WTC11 (cell line): ENCODE measurements at regions not wholly inside any gene's neighbourhood (a gene's known extent, or its start where the extent isn't known, plus 50 kb on each side); places are given as distances from the start of the nearest gene placed in this dataset.

Source experiments
- ATAC-seq: fragments of 200-7000 bp; cut with Tn5 transposase; 2 replicates; pipeline ENCODE4 v1.10.0; 2021; ENCODE audit warnings: mild to moderate bottlenecking, moderate library complexity
- CTCF ChIA-PET: fragments of 300-600 bp; sonication (Branson Sonifier 250); formaldehyde crosslinking; loops from one replicate; lab custom pipeline; 2021; ENCODE audit warnings: antibody characterized with exemption; lab: Charles Lee
- POLR2A ChIA-PET: fragments of 350-600 bp; sonication (Branson Sonifier 250); formaldehyde crosslinking; loops from one replicate; lab custom pipeline; 2021; ENCODE audit warnings: antibody characterized with exemption; lab: Charles Lee
- DNase-seq: peaks from one replicate; pipeline ENCODE4 v3.0.0; 2021; ENCODE audit warnings: low spot score
- H3K27ac Mint-ChIP-seq: 2 replicates; pipeline ENCODE4 v1.8.0; 2021; ENCODE audit warnings: mixed read lengths
- H3K27me3 Mint-ChIP-seq: 2 replicates; pipeline ENCODE4 v1.8.0; 2021; ENCODE audit warnings: low read depth, mild to moderate bottlenecking, moderate library complexity, mixed read lengths
- H3K36me3 Mint-ChIP-seq: 2 replicates; pipeline ENCODE4 v1.8.0; 2021; ENCODE audit warnings: mixed read lengths
- H3K4me1 Mint-ChIP-seq: 2 replicates; pipeline ENCODE4 v1.8.0; 2022; ENCODE audit warnings: mixed read lengths
- H3K4me3 Mint-ChIP-seq: 2 replicates; pipeline ENCODE4 v1.8.0; 2021; ENCODE audit warnings: mild to moderate bottlenecking, moderate library complexity, mixed read lengths
- H3K9me3 Mint-ChIP-seq: 2 replicates; pipeline ENCODE4 v1.8.0; 2021; ENCODE audit warnings: mixed read lengths
- CBFB ChIP-seq: sonication (generic); formaldehyde crosslinking; IDR thresholded peaks from 2 replicates; pipeline ENCODE4 v1.8.1; 2022; ENCODE audit warnings: mild to moderate bottlenecking, low read depth, missing genetic modification reagents
- CREM ChIP-seq: sonication (generic); formaldehyde crosslinking; IDR thresholded peaks from 2 replicates; pipeline ENCODE4 v1.8.1; 2022; ENCODE audit warnings: mild to moderate bottlenecking, missing genetic modification reagents, moderate library complexity
- ESRRA ChIP-seq: sonication (generic); formaldehyde crosslinking; IDR thresholded peaks from 2 replicates; pipeline ENCODE4 v1.8.1; 2022; ENCODE audit warnings: mild to moderate bottlenecking, missing genetic modification reagents, borderline replicate concordance
- ETV6 ChIP-seq: sonication (generic); formaldehyde crosslinking; IDR thresholded peaks from 2 replicates; pipeline ENCODE4 v1.8.1; 2022; ENCODE audit warnings: mild to moderate bottlenecking, missing genetic modification reagents
- GTF2I ChIP-seq: fragments of 250-450 bp; sonication (Bioruptor Pico); conservative IDR thresholded peaks from 2 replicates; pipeline ENCODE4 v1.4.0; 2021; ENCODE audit warnings: mild to moderate bottlenecking
- MXD4 ChIP-seq: fragments of 250-450 bp; sonication (Bioruptor Pico); IDR thresholded peaks from 2 replicates; pipeline ENCODE4 v1.8.0; 2021; ENCODE audit warnings: mild to moderate bottlenecking, moderate library complexity, borderline replicate concordance
- NFATC4 ChIP-seq: fragments of 250-450 bp; sonication (Bioruptor Pico); IDR thresholded peaks from 2 replicates; pipeline ENCODE4 v1.9.0; 2021; ENCODE audit warnings: mild to moderate bottlenecking
- NFE2L1 ChIP-seq: sonication (generic); formaldehyde crosslinking; IDR thresholded peaks from 2 replicates; pipeline ENCODE4 v1.8.1; 2023; ENCODE audit warnings: missing genetic modification reagents
- RELA ChIP-seq: sonication (generic); formaldehyde crosslinking; IDR thresholded peaks from 2 replicates; pipeline ENCODE4 v1.8.1; 2022; ENCODE audit warnings: missing genetic modification reagents, mild to moderate bottlenecking, borderline replicate concordance
- RORB ChIP-seq: fragments of 250-450 bp; sonication (Bioruptor Pico); IDR thresholded peaks from 2 replicates; pipeline ENCODE4 v1.9.0; 2021; ENCODE audit warnings: mild to moderate bottlenecking
- SMAD4 ChIP-seq: sonication (generic); formaldehyde crosslinking; IDR thresholded peaks from 2 replicates; pipeline ENCODE4 v1.8.0; 2022; ENCODE audit warnings: mild to moderate bottlenecking, missing genetic modification reagents
- TEAD1 ChIP-seq: sonication (generic); formaldehyde crosslinking; IDR thresholded peaks from 2 replicates; pipeline ENCODE4 v1.8.0; 2022; ENCODE audit warnings: mild to moderate bottlenecking, missing genetic modification reagents
- TEAD4 ChIP-seq: sonication (generic); formaldehyde crosslinking; IDR thresholded peaks from 2 replicates; pipeline ENCODE4 v1.8.0; 2022; ENCODE audit warnings: mild to moderate bottlenecking, missing genetic modification reagents
- ZNF263 ChIP-seq: sonication (generic); formaldehyde crosslinking; IDR thresholded peaks from 2 replicates; pipeline ENCODE4 v1.8.1; 2022; ENCODE audit warnings: low read depth, mild to moderate bottlenecking, moderate library complexity, missing genetic modification reagents
- ZNF423 ChIP-seq: fragments of 250-450 bp; sonication (Bioruptor Pico); IDR thresholded peaks from 2 replicates; pipeline ENCODE4 v2.1.2; 2022; ENCODE audit warnings: mild to moderate bottlenecking, moderate library complexity
- TF ChIP-seq, protein P1 (sequence below): sonication (generic); formaldehyde crosslinking; IDR thresholded peaks from 2 replicates; pipeline ENCODE4 v1.8.1; 2023; ENCODE audit warnings: mild to moderate bottlenecking, missing genetic modification reagents, moderate library complexity
- TF ChIP-seq, protein P2 (sequence below): sonication (generic); formaldehyde crosslinking; IDR thresholded peaks from 2 replicates; pipeline ENCODE4 v1.8.1; 2023; ENCODE audit warnings: mild to moderate bottlenecking, missing genetic modification reagents, borderline replicate concordance
- TF ChIP-seq, protein P3 (sequence below): fragments of 250-450 bp; sonication (Bioruptor Pico); IDR thresholded peaks from 2 replicates; pipeline ENCODE4 v1.9.0; 2021; ENCODE audit warnings: mild to moderate bottlenecking, borderline replicate concordance
- TF ChIP-seq, protein P4 (sequence below): sonication (generic); formaldehyde crosslinking; IDR thresholded peaks from 2 replicates; pipeline ENCODE4 v1.8.0; 2022; ENCODE audit warnings: mild to moderate bottlenecking, missing genetic modification reagents
- TF ChIP-seq, protein P5 (sequence below): sonication (generic); formaldehyde crosslinking; IDR thresholded peaks from 2 replicates; pipeline ENCODE4 v1.8.0; 2023; ENCODE audit warnings: mild to moderate bottlenecking, missing genetic modification reagents
- TF ChIP-seq, protein P6 (sequence below): sonication (generic); formaldehyde crosslinking; IDR thresholded peaks from 2 replicates; pipeline ENCODE4 v1.8.1; 2022; ENCODE audit warnings: mild to moderate bottlenecking, missing genetic modification reagents, moderate library complexity, borderline replicate concordance

DNA sequence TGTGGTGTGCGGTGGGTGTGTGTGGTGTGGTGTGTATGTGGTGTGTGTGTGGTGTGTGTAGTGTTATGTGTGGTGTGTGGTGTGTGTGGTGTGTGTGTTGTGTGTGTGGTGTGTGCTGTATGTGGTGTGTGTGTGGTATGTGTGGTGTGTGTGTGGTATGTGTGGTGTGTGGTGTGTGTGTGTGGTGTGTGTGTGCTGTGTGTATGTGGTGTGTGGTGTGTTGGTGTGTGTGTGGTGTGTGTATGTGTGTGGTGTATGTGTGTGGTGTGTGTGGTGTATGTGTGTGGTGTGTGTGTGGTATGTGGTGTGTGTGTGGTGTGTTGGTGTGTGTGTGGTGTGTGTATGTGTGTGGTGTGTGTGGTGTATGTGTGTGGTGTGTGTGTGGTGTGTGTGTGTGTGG, 144.3 kb downstream of the HSD17B3 start:
- TF ChIP-seq, protein P1, sequence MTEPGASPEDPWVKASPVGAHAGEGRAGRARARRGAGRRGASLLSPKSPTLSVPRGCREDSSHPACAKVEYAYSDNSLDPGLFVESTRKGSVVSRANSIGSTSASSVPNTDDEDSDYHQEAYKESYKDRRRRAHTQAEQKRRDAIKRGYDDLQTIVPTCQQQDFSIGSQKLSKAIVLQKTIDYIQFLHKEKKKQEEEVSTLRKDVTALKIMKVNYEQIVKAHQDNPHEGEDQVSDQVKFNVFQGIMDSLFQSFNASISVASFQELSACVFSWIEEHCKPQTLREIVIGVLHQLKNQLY (CRISPR knock-in tag), result no peak
- TF ChIP-seq ESRRA (CRISPR knock-in tag) (no peak), TEAD4 (CRISPR knock-in tag) (no peak), ZNF423 (no peak), RORB (CRISPR knock-in tag) (no peak), NFE2L1 (CRISPR knock-in tag) (no peak), SMAD4 (CRISPR knock-in tag) (no peak), GTF2I (CRISPR knock-in tag) (no peak), RELA (CRISPR knock-in tag) (no peak), ZNF263 (CRISPR knock-in tag) (no peak)
- TF ChIP-seq, protein P2, sequence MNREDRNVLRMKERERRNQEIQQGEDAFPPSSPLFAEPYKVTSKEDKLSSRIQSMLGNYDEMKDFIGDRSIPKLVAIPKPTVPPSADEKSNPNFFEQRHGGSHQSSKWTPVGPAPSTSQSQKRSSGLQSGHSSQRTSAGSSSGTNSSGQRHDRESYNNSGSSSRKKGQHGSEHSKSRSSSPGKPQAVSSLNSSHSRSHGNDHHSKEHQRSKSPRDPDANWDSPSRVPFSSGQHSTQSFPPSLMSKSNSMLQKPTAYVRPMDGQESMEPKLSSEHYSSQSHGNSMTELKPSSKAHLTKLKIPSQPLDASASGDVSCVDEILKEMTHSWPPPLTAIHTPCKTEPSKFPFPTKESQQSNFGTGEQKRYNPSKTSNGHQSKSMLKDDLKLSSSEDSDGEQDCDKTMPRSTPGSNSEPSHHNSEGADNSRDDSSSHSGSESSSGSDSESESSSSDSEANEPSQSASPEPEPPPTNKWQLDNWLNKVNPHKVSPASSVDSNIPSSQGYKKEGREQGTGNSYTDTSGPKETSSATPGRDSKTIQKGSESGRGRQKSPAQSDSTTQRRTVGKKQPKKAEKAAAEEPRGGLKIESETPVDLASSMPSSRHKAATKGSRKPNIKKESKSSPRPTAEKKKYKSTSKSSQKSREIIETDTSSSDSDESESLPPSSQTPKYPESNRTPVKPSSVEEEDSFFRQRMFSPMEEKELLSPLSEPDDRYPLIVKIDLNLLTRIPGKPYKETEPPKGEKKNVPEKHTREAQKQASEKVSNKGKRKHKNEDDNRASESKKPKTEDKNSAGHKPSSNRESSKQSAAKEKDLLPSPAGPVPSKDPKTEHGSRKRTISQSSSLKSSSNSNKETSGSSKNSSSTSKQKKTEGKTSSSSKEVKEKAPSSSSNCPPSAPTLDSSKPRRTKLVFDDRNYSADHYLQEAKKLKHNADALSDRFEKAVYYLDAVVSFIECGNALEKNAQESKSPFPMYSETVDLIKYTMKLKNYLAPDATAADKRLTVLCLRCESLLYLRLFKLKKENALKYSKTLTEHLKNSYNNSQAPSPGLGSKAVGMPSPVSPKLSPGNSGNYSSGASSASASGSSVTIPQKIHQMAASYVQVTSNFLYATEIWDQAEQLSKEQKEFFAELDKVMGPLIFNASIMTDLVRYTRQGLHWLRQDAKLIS, result no peak
- TF ChIP-seq, protein P3, sequence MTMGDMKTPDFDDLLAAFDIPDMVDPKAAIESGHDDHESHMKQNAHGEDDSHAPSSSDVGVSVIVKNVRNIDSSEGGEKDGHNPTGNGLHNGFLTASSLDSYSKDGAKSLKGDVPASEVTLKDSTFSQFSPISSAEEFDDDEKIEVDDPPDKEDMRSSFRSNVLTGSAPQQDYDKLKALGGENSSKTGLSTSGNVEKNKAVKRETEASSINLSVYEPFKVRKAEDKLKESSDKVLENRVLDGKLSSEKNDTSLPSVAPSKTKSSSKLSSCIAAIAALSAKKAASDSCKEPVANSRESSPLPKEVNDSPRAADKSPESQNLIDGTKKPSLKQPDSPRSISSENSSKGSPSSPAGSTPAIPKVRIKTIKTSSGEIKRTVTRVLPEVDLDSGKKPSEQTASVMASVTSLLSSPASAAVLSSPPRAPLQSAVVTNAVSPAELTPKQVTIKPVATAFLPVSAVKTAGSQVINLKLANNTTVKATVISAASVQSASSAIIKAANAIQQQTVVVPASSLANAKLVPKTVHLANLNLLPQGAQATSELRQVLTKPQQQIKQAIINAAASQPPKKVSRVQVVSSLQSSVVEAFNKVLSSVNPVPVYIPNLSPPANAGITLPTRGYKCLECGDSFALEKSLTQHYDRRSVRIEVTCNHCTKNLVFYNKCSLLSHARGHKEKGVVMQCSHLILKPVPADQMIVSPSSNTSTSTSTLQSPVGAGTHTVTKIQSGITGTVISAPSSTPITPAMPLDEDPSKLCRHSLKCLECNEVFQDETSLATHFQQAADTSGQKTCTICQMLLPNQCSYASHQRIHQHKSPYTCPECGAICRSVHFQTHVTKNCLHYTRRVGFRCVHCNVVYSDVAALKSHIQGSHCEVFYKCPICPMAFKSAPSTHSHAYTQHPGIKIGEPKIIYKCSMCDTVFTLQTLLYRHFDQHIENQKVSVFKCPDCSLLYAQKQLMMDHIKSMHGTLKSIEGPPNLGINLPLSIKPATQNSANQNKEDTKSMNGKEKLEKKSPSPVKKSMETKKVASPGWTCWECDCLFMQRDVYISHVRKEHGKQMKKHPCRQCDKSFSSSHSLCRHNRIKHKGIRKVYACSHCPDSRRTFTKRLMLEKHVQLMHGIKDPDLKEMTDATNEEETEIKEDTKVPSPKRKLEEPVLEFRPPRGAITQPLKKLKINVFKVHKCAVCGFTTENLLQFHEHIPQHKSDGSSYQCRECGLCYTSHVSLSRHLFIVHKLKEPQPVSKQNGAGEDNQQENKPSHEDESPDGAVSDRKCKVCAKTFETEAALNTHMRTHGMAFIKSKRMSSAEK (CRISPR knock-in tag), result no peak
- TF ChIP-seq, protein P4, sequence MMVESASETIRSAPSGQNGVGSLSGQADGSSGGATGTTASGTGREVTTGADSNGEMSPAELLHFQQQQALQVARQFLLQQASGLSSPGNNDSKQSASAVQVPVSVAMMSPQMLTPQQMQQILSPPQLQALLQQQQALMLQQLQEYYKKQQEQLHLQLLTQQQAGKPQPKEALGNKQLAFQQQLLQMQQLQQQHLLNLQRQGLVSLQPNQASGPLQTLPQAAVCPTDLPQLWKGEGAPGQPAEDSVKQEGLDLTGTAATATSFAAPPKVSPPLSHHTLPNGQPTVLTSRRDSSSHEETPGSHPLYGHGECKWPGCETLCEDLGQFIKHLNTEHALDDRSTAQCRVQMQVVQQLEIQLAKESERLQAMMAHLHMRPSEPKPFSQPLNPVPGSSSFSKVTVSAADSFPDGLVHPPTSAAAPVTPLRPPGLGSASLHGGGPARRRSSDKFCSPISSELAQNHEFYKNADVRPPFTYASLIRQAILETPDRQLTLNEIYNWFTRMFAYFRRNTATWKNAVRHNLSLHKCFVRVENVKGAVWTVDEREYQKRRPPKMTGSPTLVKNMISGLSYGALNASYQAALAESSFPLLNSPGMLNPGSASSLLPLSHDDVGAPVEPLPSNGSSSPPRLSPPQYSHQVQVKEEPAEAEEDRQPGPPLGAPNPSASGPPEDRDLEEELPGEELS, result no peak
- H3K9me3 Mint-ChIP-seq, result no peaks in the 10 kb centered on the region
- H3K36me3 Mint-ChIP-seq, result no peaks in the 10 kb centered on the region
- H3K4me1 Mint-ChIP-seq, result peaks cover 12% of the 10 kb centered on the region
- no peak overlapping the region for H3K4me3 Mint-ChIP-seq
- CTCF ChIA-PET, result no interaction called here
- H3K27me3 Mint-ChIP-seq, result no peaks in the 10 kb centered on the region; the same call in 1 of the 2 replicates
- DNase-seq, result no peak
- no peak overlapping the region for H3K27ac Mint-ChIP-seq
- POLR2A ChIA-PET, result no interaction called here
- no peak for ATAC-seq

DNA sequence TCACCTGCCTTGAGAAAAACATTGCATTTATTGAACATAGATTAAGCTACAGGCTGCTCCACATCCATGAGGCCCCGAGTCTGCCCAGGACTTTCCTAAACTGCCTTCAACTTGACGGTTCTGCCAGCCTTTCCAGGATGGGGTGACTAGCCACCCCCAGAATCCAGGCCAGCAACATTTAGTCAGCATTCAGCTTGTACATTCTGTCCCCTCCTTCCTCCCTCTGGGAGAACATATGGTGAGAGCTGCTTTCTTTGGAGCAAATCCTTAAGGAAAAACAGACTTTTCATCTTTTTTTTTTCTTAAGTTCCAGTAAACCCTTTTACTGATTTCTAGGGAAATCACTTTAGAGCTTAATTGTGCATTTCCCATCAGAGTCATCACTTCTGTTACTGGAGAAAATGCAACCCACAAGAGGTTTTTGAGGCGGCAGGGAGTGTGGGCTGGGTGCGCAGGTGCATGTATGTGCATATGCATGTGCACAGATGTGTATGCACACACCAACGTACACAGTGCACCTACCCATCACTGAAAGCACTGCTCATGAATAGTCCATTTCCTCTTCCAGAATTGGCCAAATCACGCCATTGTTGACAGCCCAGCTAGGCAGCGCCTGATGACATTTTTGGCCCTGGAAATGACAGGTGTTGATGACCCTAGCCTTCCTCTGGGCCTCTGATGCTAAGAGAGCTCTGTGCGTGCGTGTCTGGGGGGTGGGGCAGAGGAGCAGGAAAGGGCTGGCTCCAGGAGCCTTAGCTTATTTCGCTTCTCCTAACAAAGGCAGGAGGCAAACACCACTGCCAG, 145.6 kb downstream of the HSD17B3 start:
- Mint-ChIP-seq H3K9me3 (no peaks in the 10 kb centered on the region), H3K27ac (no peak overlapping the region), H3K4me1 (peaks cover 12% of the 10 kb centered on the region), H3K4me3 (no peak overlapping the region), H3K27me3 (no peaks in the 10 kb centered on the region), H3K36me3 (no peaks in the 10 kb centered on the region)
- DNase-seq (no peak), ATAC-seq (no peak)
- ChIA-PET POLR2A (no interaction called here), CTCF (interaction anchor here (0.5 to 1.2 kb wide), 3 partner anchors 99 to 1029 kb away, joined by 3 read pairs; no protein-coding TSS in a partner anchor)
- TF ChIP-seq CREM (CRISPR knock-in tag) (no peak), NFATC4 (CRISPR knock-in tag) (no peak), MXD4 (CRISPR knock-in tag) (no peak), ETV6 (no peak), TEAD1 (CRISPR knock-in tag) (no peak), CBFB (no peak)
- TF ChIP-seq, protein P5, sequence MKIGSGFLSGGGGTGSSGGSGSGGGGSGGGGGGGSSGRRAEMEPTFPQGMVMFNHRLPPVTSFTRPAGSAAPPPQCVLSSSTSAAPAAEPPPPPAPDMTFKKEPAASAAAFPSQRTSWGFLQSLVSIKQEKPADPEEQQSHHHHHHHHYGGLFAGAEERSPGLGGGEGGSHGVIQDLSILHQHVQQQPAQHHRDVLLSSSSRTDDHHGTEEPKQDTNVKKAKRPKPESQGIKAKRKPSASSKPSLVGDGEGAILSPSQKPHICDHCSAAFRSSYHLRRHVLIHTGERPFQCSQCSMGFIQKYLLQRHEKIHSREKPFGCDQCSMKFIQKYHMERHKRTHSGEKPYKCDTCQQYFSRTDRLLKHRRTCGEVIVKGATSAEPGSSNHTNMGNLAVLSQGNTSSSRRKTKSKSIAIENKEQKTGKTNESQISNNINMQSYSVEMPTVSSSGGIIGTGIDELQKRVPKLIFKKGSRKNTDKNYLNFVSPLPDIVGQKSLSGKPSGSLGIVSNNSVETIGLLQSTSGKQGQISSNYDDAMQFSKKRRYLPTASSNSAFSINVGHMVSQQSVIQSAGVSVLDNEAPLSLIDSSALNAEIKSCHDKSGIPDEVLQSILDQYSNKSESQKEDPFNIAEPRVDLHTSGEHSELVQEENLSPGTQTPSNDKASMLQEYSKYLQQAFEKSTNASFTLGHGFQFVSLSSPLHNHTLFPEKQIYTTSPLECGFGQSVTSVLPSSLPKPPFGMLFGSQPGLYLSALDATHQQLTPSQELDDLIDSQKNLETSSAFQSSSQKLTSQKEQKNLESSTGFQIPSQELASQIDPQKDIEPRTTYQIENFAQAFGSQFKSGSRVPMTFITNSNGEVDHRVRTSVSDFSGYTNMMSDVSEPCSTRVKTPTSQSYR (CRISPR knock-in tag), result no peak
- TF ChIP-seq, protein P6, sequence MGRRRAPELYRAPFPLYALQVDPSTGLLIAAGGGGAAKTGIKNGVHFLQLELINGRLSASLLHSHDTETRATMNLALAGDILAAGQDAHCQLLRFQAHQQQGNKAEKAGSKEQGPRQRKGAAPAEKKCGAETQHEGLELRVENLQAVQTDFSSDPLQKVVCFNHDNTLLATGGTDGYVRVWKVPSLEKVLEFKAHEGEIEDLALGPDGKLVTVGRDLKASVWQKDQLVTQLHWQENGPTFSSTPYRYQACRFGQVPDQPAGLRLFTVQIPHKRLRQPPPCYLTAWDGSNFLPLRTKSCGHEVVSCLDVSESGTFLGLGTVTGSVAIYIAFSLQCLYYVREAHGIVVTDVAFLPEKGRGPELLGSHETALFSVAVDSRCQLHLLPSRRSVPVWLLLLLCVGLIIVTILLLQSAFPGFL (CRISPR knock-in tag), result no peak
